ENCODE measurements at regions not wholly inside any gene's neighbourhood (a gene's known extent, or its start where the extent isn't known, plus 50 kb on each side); places are given as distances from the start of the nearest gene placed in this dataset.

DNA sequence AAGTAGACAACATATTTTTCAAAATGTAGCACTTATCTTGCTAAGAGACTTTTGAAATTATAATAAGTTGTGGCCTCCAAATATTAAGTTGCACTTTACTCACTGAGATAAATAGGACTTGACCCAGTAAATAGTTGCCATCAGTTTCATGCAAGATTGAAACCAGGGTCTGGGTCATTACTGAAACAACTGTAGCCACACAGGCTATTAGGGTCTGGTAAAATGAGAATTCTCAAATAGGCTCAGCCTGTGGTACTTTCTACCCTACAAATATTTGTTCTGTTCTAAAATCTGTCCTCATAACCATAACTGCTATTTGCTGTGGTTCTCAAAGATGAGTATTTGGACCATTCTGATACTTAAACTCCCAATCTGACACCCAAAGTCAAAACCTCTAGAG is 115.4 kb upstream of the STK17B start:
- TF ChIP-seq, protein P1, sequence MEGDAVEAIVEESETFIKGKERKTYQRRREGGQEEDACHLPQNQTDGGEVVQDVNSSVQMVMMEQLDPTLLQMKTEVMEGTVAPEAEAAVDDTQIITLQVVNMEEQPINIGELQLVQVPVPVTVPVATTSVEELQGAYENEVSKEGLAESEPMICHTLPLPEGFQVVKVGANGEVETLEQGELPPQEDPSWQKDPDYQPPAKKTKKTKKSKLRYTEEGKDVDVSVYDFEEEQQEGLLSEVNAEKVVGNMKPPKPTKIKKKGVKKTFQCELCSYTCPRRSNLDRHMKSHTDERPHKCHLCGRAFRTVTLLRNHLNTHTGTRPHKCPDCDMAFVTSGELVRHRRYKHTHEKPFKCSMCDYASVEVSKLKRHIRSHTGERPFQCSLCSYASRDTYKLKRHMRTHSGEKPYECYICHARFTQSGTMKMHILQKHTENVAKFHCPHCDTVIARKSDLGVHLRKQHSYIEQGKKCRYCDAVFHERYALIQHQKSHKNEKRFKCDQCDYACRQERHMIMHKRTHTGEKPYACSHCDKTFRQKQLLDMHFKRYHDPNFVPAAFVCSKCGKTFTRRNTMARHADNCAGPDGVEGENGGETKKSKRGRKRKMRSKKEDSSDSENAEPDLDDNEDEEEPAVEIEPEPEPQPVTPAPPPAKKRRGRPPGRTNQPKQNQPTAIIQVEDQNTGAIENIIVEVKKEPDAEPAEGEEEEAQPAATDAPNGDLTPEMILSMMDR (IDR thresholded peaks at IDR 0.05 in 4 of 5, conservative IDR thresholded peaks at IDR 0.05 in 1 of 5) = no peak
- no peak for TF ChIP-seq POLR2A (IDR thresholded peaks at IDR 0.05)

All from gastrocnemius medialis (tissue), 4 donors.